Mesenchymal stem cell (in vitro differentiated cells and primary cell): ENCODE measurements at regions not wholly inside any gene's neighbourhood (a gene's known extent, or its start where the extent isn't known, plus 50 kb on each side); places are given as distances from the start of the nearest gene placed in this dataset.

Source experiments
- DNase-seq: peaks from one replicate; pipeline ENCODE4 v3.0.0-alpha.2; 2013
- H2AFZ ChIP-seq: one replicate; pipeline ENCODE4 v1.6.1; 2013; ENCODE audit warnings: low read depth, mild to moderate bottlenecking, control low read depth, inconsistent platforms, low read length, moderate library complexity
- H2AK5ac ChIP-seq: 2 replicates; pipeline ENCODE4 v1.6.1; 2013; ENCODE audit warnings: low read length, moderate library complexity, mild to moderate bottlenecking, inconsistent platforms; ENCODE audit not compliant: severe bottlenecking
- H2BK120ac ChIP-seq: one replicate; pipeline ENCODE4 v1.6.1; 2013; ENCODE audit warnings: low read depth, mild to moderate bottlenecking, inconsistent platforms, low read length, moderate library complexity
- H2BK12ac ChIP-seq, 2 experiments: one replicate each; pipeline ENCODE4 v1.6.1; 2013; ENCODE audit warnings: inconsistent platforms in 2 of 2, low read length in 2 of 2, mild to moderate bottlenecking in 2 of 2, moderate library complexity in 2 of 2, control low read depth in 1 of 2
- H2BK15ac ChIP-seq: one replicate; pipeline ENCODE4 v1.6.1; 2013; ENCODE audit warnings: mild to moderate bottlenecking, low read depth, inconsistent platforms; ENCODE audit not compliant: poor library complexity, severe bottlenecking
- H2BK5ac ChIP-seq: 2 replicates; pipeline ENCODE4 v1.6.1; 2013; ENCODE audit warnings: low read depth, mild to moderate bottlenecking, low read length, control low read depth, inconsistent platforms; ENCODE audit not compliant: poor library complexity, severe bottlenecking
- H3K14ac ChIP-seq, 2 experiments: one replicate each; pipeline ENCODE4 v1.6.1; 2013; ENCODE audit warnings: inconsistent platforms in 2 of 2, low read length in 2 of 2, control low read depth in 1 of 2, mild to moderate bottlenecking in 1 of 2, moderate library complexity in 1 of 2
- H3K18ac ChIP-seq, 2 experiments: one replicate each; pipeline ENCODE4 v1.6.1; 2013; ENCODE audit warnings: inconsistent platforms in 2 of 2, low read length in 2 of 2, control low read depth in 1 of 2, low read depth in 1 of 2, mild to moderate bottlenecking in 1 of 2
- H3K23ac ChIP-seq, 2 experiments: one replicate each; pipeline ENCODE4 v1.6.1; 2013; ENCODE audit warnings: inconsistent platforms in 2 of 2, low read length in 2 of 2, mild to moderate bottlenecking in 2 of 2, moderate library complexity in 2 of 2, control low read depth in 1 of 2
- H3K27ac ChIP-seq: 2 replicates; pipeline ENCODE4 v1.5.1; 2013; ENCODE audit warnings: mild to moderate bottlenecking, moderate library complexity, low read length, control low read depth, inconsistent platforms; ENCODE audit not compliant: poor library complexity, severe bottlenecking
- H3K27me3 ChIP-seq, 2 experiments: 2 replicates each; pipeline versions ENCODE4 v1.6.1 to v1.7.0; 2013; ENCODE audit warnings: low read length in 2 of 2, mild to moderate bottlenecking in 2 of 2, moderate library complexity in 2 of 2, control low read depth in 1 of 2, inconsistent platforms in 1 of 2; ENCODE audit not compliant: control insufficient read depth in 1 of 2, insufficient read depth in 1 of 2
- H3K36me3 ChIP-seq, 2 experiments: 2 replicates each; pipeline versions ENCODE4 v1.6.1 to v1.7.0; 2013; ENCODE audit warnings: low read length in 2 of 2, control low read depth in 1 of 2, inconsistent platforms in 1 of 2, low read depth in 1 of 2, mild to moderate bottlenecking in 1 of 2; ENCODE audit not compliant: insufficient read depth in 2 of 2, control insufficient read depth in 1 of 2
- H3K4ac ChIP-seq, 2 experiments: one replicate each; pipeline ENCODE4 v1.6.1; 2013; ENCODE audit warnings: inconsistent platforms in 2 of 2, low read length in 2 of 2, mild to moderate bottlenecking in 2 of 2, moderate library complexity in 2 of 2, control low read depth in 1 of 2, low read depth in 1 of 2
- H3K4me1 ChIP-seq: 2 replicates; pipeline ENCODE4 v1.6.1; 2013; ENCODE audit warnings: low read depth, low read length, control low read depth; ENCODE audit not compliant: control insufficient read depth, insufficient read depth
- H3K4me2 ChIP-seq: 2 replicates; pipeline ENCODE4 v1.6.1; 2013; ENCODE audit warnings: low read length, mild to moderate bottlenecking, inconsistent platforms; ENCODE audit not compliant: poor library complexity, severe bottlenecking
- H3K4me3 ChIP-seq, 2 experiments: 2 replicates each; pipeline versions ENCODE4 v1.5.1 to v1.7.0; 2013; ENCODE audit warnings: low read length in 2 of 2, mild to moderate bottlenecking in 2 of 2, control low read depth in 1 of 2, low read depth in 1 of 2; ENCODE audit not compliant: insufficient read depth in 1 of 2
- H3K79me1 ChIP-seq: replicated peaks from 2 replicates; pipeline ENCODE4 v1.6.1; 2013; ENCODE audit warnings: mild to moderate bottlenecking, control low read depth, low read length, inconsistent platforms; ENCODE audit not compliant: poor library complexity, severe bottlenecking
- H3K9ac ChIP-seq: 2 replicates; pipeline ENCODE4 v1.7.0; 2013; ENCODE audit warnings: mild to moderate bottlenecking, low read length, moderate library complexity
- H3K9me3 ChIP-seq: 2 replicates; pipeline ENCODE4 v1.7.0; 2013; ENCODE audit warnings: mild to moderate bottlenecking, low read length; ENCODE audit not compliant: control insufficient read depth
- H4K8ac ChIP-seq: one replicate; pipeline ENCODE4 v1.6.1; 2013; ENCODE audit warnings: inconsistent platforms, mild to moderate bottlenecking, low read length, moderate library complexity
- H4K91ac ChIP-seq: one replicate; pipeline ENCODE4 v1.6.1; 2013; ENCODE audit warnings: mild to moderate bottlenecking, low read length, inconsistent platforms
- WGBS: methylation state at CpG from one replicate; pipeline ENCODE4 v1.1.7; 2013; ENCODE audit warnings: mixed read lengths; 5-methylcytosine and 5-hydroxymethylcytosine counted together

GRCh38 chr9:38200431-38200830 is 131.4 kb upstream of the SHB start:
- no peaks in the 10 kb centered on the region for H3K9me3 ChIP-seq
- no peak overlapping the region for H3K14ac ChIP-seq
- H2AK5ac ChIP-seq, result no peak overlapping the region
- H3K4me3 ChIP-seq, result no peak overlapping the region
- H2BK120ac ChIP-seq, result no peak overlapping the region
- H3K79me1 ChIP-seq, result no peaks in the 10 kb centered on the region
- no peak overlapping the region for H3K4ac ChIP-seq
- DNase-seq, result no peak
- H3K23ac ChIP-seq, result no peak overlapping the region
- no peak overlapping the region for H2BK5ac ChIP-seq
- H4K91ac ChIP-seq, result no peak overlapping the region
- H2AFZ ChIP-seq, result no peak overlapping the region
- peaks cover 7 to 27% of the 10 kb centered on the region in 2 experiments for H3K27me3 ChIP-seq
- no peak overlapping the region for H2BK15ac ChIP-seq
- no peaks in the 10 kb centered on the region for H3K36me3 ChIP-seq
- no peak overlapping the region for H3K18ac ChIP-seq
- H3K27ac ChIP-seq, result no peak overlapping the region
- no peak overlapping the region for H2BK12ac ChIP-seq
- WGBS, result 87% methylated on average over 9 of the region's 9 CpGs
- peaks cover 3% of the 10 kb centered on the region for H3K4me1 ChIP-seq
- no peak overlapping the region for H3K4me2 ChIP-seq
- H4K8ac ChIP-seq, result no peak overlapping the region
- H3K9ac ChIP-seq, result no peak overlapping the region

GRCh38 chr9:38198140-38198539 is 129.1 kb upstream of the SHB start:
- H3K14ac ChIP-seq, result no peak overlapping the region
- no peak overlapping the region for H4K8ac ChIP-seq
- no peak overlapping the region for H2AK5ac ChIP-seq
- no peaks in the 10 kb centered on the region for H3K4me1 ChIP-seq
- no peaks in the 10 kb centered on the region for H3K9me3 ChIP-seq
- no peak overlapping the region for H2BK15ac ChIP-seq
- no peak for DNase-seq
- H3K4ac ChIP-seq, result no peak overlapping the region
- no peak overlapping the region for H2BK12ac ChIP-seq
- H2AFZ ChIP-seq, result no peak overlapping the region
- no peak overlapping the region for H4K91ac ChIP-seq
- H3K23ac ChIP-seq, result no peak overlapping the region
- H3K4me2 ChIP-seq, result no peak overlapping the region
- H2BK5ac ChIP-seq, result no peak overlapping the region
- no peak overlapping the region for H3K18ac ChIP-seq
- no peak overlapping the region for H3K27ac ChIP-seq
- no peak overlapping the region for H3K9ac ChIP-seq
- WGBS, result 79% methylated on average over 6 of the region's 6 CpGs
- peaks cover 7 to 31% of the 10 kb centered on the region in 2 experiments for H3K27me3 ChIP-seq
- H3K36me3 ChIP-seq, result no peaks in the 10 kb centered on the region
- no peak overlapping the region for H3K4me3 ChIP-seq
- no peak overlapping the region for H2BK120ac ChIP-seq
- H3K79me1 ChIP-seq, result no peaks in the 10 kb centered on the region

- Histone ChIP-seq H3K9ac (no peak overlapping the region), H2AK5ac (no peak overlapping the region), H2BK12ac (no peak overlapping the region), H3K4me1 (no peaks in the 10 kb centered on the region), H3K27ac (no peak overlapping the region), H3K79me1 (no peaks in the 10 kb centered on the region), H3K4me3 (no peak overlapping the region), H3K18ac (no peak overlapping the region), H4K91ac (no peak overlapping the region), H3K9me3 (no peaks in the 10 kb centered on the region), H4K8ac (no peak overlapping the region), H3K36me3 (no peaks in the 10 kb centered on the region), H3K27me3 (peaks cover 7 to 35% of the 10 kb centered on the region in 2 experiments), H2BK15ac (no peak overlapping the region), H3K14ac (no peak overlapping the region), H3K4me2 (no peak overlapping the region), H2AFZ (no peak overlapping the region), H2BK120ac (no peak overlapping the region), H3K4ac (no peak overlapping the region), H2BK5ac (no peak overlapping the region), H3K23ac (no peak overlapping the region)
- DNase-seq, result no peak
- WGBS, result 83% methylated on average over 3 of the region's 3 CpGs
Measured at GRCh38 chr9:38196714-38197113, 127.7 kb upstream of the SHB start.

DNA sequence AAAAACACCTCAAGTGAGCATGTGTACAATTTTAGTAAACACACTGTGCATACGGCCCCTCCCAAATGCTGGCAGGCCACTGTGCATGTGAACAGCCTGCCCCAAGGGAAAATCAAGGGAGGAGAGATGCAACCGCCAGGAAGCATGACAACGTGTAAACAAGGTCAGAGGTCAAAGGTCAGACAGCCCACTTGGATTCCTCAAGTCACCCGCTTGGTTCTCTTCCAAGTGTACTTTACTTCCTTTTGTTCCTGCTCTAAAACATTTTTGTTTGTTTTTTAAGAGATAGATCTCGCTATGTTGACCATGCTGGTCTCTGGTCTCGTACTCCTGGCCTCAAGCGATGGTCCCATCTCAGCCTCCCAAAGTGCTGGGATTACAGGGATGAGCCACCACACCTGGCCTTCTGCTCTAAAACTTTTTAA is 126.7 kb upstream of the SHB start:
- WGBS, result 43% methylated on average over 7 of the region's 7 CpGs

More for the DNA sequence above, 126.7 kb upstream of the SHB start:
- no peak overlapping the region for H2BK5ac ChIP-seq
- DNase-seq, result peak; percentile 29
- H4K91ac ChIP-seq, result no peak overlapping the region
- H2BK15ac ChIP-seq, result no peak overlapping the region
- H2BK120ac ChIP-seq, result no peak overlapping the region
- no peak overlapping the region for H3K27ac ChIP-seq
- H3K4ac ChIP-seq, result no peak overlapping the region
- H2BK12ac ChIP-seq, result no peak overlapping the region
- H2AFZ ChIP-seq, result no peak overlapping the region
- H3K9me3 ChIP-seq, result no peaks in the 10 kb centered on the region
- no peaks in the 10 kb centered on the region for H3K4me1 ChIP-seq
- no peak overlapping the region for H3K9ac ChIP-seq
- H3K18ac ChIP-seq, result no peak overlapping the region
- no peak overlapping the region for H3K4me2 ChIP-seq
- no peaks in the 10 kb centered on the region for H3K79me1 ChIP-seq
- no peak overlapping the region for H4K8ac ChIP-seq
- no peak overlapping the region for H2AK5ac ChIP-seq
- no peak overlapping the region for H3K14ac ChIP-seq
- no peak overlapping the region for H3K4me3 ChIP-seq
- no peak overlapping the region for H3K23ac ChIP-seq
- H3K36me3 ChIP-seq, result no peaks in the 10 kb centered on the region
- peaks cover 7 to 31% of the 10 kb centered on the region in 2 experiments for H3K27me3 ChIP-seq
